Parathyroid adenoma (tissue), 2 donors: ENCODE measurements at regions not wholly inside any gene's neighbourhood (a gene's known extent, or its start where the extent isn't known, plus 50 kb on each side); places are given as distances from the start of the nearest gene placed in this dataset.
"Not testable (repeated sequence)": the region's sequence is repeated elsewhere in the genome, so short reads cannot be mapped to it uniquely, and the experiment has no call there.

Experiments used
- H2AFZ ChIP-seq: fragments of 300-600 bp; sonication (generic); one replicate; pipeline ENCODE4 v1.7.0; 2017; ENCODE audit warnings: antibody characterized with exemption, mild to moderate bottlenecking
- H3K27ac ChIP-seq: fragments of 300-600 bp; sonication (generic); one replicate; pipeline ENCODE4 v1.7.0; 2017
- H3K27me3 ChIP-seq: fragments of 300-600 bp; sonication (generic); one replicate; pipeline ENCODE4 v1.7.0; 2017; ENCODE audit warnings: low read length; ENCODE audit not compliant: control insufficient read depth, insufficient read depth
- H3K36me3 ChIP-seq: fragments of 300-600 bp; sonication (generic); one replicate; pipeline ENCODE4 v1.7.0; 2017; ENCODE audit warnings: low read length; ENCODE audit not compliant: control insufficient read depth, insufficient read depth
- H3K4me1 ChIP-seq: fragments of 300-600 bp; sonication (generic); one replicate; pipeline ENCODE4 v1.7.0; 2017; ENCODE audit warnings: control low read depth
- H3K4me2 ChIP-seq: fragments of 300-600 bp; sonication (generic); one replicate; pipeline ENCODE4 v1.7.0; 2017; ENCODE audit warnings: low read length
- H3K4me3 ChIP-seq: fragments of 300-600 bp; sonication (generic); one replicate; pipeline ENCODE4 v1.7.0; 2017; ENCODE audit warnings: low read depth, low read length
- H3K79me2 ChIP-seq: fragments of 300-600 bp; sonication (generic); one replicate; pipeline ENCODE4 v1.7.0; 2017; ENCODE audit warnings: control low read depth
- H3K9ac ChIP-seq: fragments of 300-600 bp; sonication (generic); one replicate; pipeline ENCODE4 v1.7.0; 2017; ENCODE audit warnings: mild to moderate bottlenecking
- H3K9me3 ChIP-seq: fragments of 300-600 bp; sonication (generic); one replicate; pipeline ENCODE4 v1.7.0; 2017; ENCODE audit warnings: low read length; ENCODE audit not compliant: control insufficient read depth
- CTCF ChIP-seq: fragments of 300-600 bp; sonication (generic); IDR thresholded peaks from one replicate; pipeline ENCODE4 v1.7.0; 2017; ENCODE audit warnings: antibody characterized with exemption, mild to moderate bottlenecking
- donor health status: primary hyperparathyroidism.

GRCh38 chr12:33531261-33531660, 91.6 kb upstream of the SYT10 start:
- H3K36me3 ChIP-seq = no peaks in the 10 kb centered on the region
- no peaks in the 10 kb centered on the region for H3K9me3 ChIP-seq
- no peak overlapping the region for H3K9ac ChIP-seq
- TF ChIP-seq CTCF = no peak
- no peak overlapping the region for H2AFZ ChIP-seq
- no peak overlapping the region for H3K4me2 ChIP-seq
- no peaks in the 10 kb centered on the region for H3K27me3 ChIP-seq
- H3K79me2 ChIP-seq = no peaks in the 10 kb centered on the region
- H3K4me1 ChIP-seq = no peaks in the 10 kb centered on the region
- H3K4me3 ChIP-seq = no peak overlapping the region
- no peak overlapping the region for H3K27ac ChIP-seq

- no peaks in the 10 kb centered on the region for H3K79me2 ChIP-seq
- H2AFZ ChIP-seq = no peak overlapping the region
- H3K27me3 ChIP-seq = no peaks in the 10 kb centered on the region
Observed at GRCh38 chr12:33533527-33533926, 93.9 kb upstream of the SYT10 start.

GRCh38 chr12:33536431-33536830, 96.8 kb upstream of the SYT10 start:
- Histone ChIP-seq H3K4me3 (no peak overlapping the region), H3K9me3 (no peaks in the 10 kb centered on the region), H3K9ac (no peak overlapping the region), H3K4me1 (no peaks in the 10 kb centered on the region), H3K27me3 (no peaks in the 10 kb centered on the region), H2AFZ (no peak overlapping the region), H3K36me3 (no peaks in the 10 kb centered on the region), H3K4me2 (no peak overlapping the region), H3K27ac (no peak overlapping the region), H3K79me2 (no peaks in the 10 kb centered on the region)
- TF ChIP-seq CTCF = no peak

More at GRCh38 chr12:33533527-33533926, 93.9 kb upstream of the SYT10 start:
- H3K36me3 ChIP-seq = no peaks in the 10 kb centered on the region
- H3K4me1 ChIP-seq = no peaks in the 10 kb centered on the region
- H3K9me3 ChIP-seq = no peaks in the 10 kb centered on the region
- H3K9ac ChIP-seq = no peak overlapping the region
- no peak for TF ChIP-seq CTCF
- no peak overlapping the region for H3K27ac ChIP-seq
- no peak overlapping the region for H3K4me3 ChIP-seq
- H3K4me2 ChIP-seq = no peak overlapping the region

GRCh38 chr12:33546004-33546403, 106.4 kb upstream of the SYT10 start:
- Histone ChIP-seq H3K27ac (no peak overlapping the region), H3K9ac (no peak overlapping the region), H3K79me2 (no peaks in the 10 kb centered on the region), H3K9me3 (no peaks in the 10 kb centered on the region), H2AFZ (no peak overlapping the region), H3K27me3 (no peaks in the 10 kb centered on the region), H3K4me3 (no peak overlapping the region), H3K4me2 (no peak overlapping the region), H3K36me3 (no peaks in the 10 kb centered on the region), H3K4me1 (no peaks in the 10 kb centered on the region)
- TF ChIP-seq CTCF = no peak

- no peaks in the 10 kb centered on the region for H3K36me3 ChIP-seq
- no peak for TF ChIP-seq CTCF
- no peaks in the 10 kb centered on the region for H3K4me1 ChIP-seq
- no peaks in the 10 kb centered on the region for H3K79me2 ChIP-seq
- no peaks in the 10 kb centered on the region for H3K9me3 ChIP-seq
- H2AFZ ChIP-seq = no peak overlapping the region
- H3K9ac ChIP-seq = no peak overlapping the region
- no peak overlapping the region for H3K4me2 ChIP-seq
- H3K4me3 ChIP-seq = no peak overlapping the region
- no peaks in the 10 kb centered on the region for H3K27me3 ChIP-seq
- no peak overlapping the region for H3K27ac ChIP-seq
Observed at GRCh38 chr12:33547084-33547483, 107.5 kb upstream of the SYT10 start.

GRCh38 chr12:33550214-33550613, 110.6 kb upstream of the SYT10 start:
- not testable (repeated sequence) for H3K9me3 ChIP-seq, H3K27me3 ChIP-seq, H3K79me2 ChIP-seq, H3K4me3 ChIP-seq, H3K9ac ChIP-seq, H3K27ac ChIP-seq, H3K4me2 ChIP-seq, H2AFZ ChIP-seq, H3K4me1 ChIP-seq, H3K36me3 ChIP-seq
